GM12874 (cell line): ENCODE measurements at regions not wholly inside any gene's neighbourhood (a gene's known extent, or its start where the extent isn't known, plus 50 kb on each side); places are given as distances from the start of the nearest gene placed in this dataset.

Experiments used
- TF ChIP-seq, protein P1 (sequence below): IDR thresholded peaks from 2 replicates; pipeline ENCODE4 v1.5.1; 2011; ENCODE audit warnings: low read depth, mild to moderate bottlenecking, control low read depth, low read length, moderate library complexity; ENCODE audit not compliant: insufficient read depth

- TF ChIP-seq, protein P1, sequence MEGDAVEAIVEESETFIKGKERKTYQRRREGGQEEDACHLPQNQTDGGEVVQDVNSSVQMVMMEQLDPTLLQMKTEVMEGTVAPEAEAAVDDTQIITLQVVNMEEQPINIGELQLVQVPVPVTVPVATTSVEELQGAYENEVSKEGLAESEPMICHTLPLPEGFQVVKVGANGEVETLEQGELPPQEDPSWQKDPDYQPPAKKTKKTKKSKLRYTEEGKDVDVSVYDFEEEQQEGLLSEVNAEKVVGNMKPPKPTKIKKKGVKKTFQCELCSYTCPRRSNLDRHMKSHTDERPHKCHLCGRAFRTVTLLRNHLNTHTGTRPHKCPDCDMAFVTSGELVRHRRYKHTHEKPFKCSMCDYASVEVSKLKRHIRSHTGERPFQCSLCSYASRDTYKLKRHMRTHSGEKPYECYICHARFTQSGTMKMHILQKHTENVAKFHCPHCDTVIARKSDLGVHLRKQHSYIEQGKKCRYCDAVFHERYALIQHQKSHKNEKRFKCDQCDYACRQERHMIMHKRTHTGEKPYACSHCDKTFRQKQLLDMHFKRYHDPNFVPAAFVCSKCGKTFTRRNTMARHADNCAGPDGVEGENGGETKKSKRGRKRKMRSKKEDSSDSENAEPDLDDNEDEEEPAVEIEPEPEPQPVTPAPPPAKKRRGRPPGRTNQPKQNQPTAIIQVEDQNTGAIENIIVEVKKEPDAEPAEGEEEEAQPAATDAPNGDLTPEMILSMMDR, result no peak
These were observed 287.6 kb upstream of the SOX4 start for GRCh38 chr6:21305893-21306332.

DNA sequence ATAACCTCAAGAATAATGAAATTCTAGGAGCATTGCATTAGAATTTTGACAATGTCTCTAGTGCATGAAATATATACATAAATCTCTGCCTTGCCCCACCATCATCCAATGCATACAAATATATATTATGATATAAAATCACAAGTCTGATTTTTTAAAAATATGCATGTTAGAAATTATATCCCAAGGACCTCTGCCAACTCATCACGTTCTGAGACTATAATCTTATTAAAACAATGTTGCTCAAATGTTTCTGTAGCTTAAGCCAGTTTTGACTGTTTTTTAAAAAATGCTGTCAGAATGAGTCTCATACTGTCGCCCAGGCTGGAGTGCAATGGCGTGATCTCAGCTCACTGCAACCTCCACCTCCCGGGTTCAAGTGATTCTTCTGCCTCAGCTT lies 287.0 kb upstream of the SOX4 start:
- TF ChIP-seq, protein P1, result no peak

GRCh38 chr6:21309807-21310221 lies 283.7 kb upstream of the SOX4 start:
- TF ChIP-seq, protein P1, result no peak

DNA sequence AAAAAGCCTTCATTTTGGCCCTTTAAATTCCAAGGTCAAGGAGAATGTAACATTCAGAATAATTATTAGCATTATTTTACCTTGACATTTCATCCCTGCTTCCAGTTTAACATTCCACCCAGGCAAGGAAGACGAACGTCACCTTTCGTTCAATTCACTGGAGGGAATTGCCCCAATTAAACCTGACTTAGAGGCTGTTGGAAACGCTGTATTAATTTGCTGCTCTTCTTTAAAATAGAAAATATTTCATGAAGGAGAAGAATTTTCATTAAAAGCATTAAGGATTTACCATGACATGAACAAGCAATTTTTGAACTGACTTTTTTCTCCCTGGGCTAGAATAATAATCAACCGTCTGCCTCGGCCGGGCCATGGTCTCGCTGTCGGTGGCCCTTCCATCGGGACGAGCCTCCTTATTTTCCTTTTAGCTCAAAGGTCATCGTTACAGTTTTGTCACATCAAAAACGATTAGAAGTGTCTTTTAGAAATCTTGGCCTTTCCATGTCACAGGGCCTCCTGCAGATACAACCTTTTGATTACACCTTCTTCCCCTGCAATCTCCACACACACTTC lies 282.9 kb upstream of the SOX4 start:
- TF ChIP-seq, protein P1, result no peak

GRCh38 chr6:21312118-21312517 lies 281.4 kb upstream of the SOX4 start:
- TF ChIP-seq, protein P1, result no peak

- TF ChIP-seq, protein P1, result no peak
These were observed 275.9 kb upstream of the SOX4 start for GRCh38 chr6:21317642-21318041.

GRCh38 chr6:21321076-21321475 lies 272.5 kb upstream of the SOX4 start:
- TF ChIP-seq, protein P1, result no peak

DNA sequence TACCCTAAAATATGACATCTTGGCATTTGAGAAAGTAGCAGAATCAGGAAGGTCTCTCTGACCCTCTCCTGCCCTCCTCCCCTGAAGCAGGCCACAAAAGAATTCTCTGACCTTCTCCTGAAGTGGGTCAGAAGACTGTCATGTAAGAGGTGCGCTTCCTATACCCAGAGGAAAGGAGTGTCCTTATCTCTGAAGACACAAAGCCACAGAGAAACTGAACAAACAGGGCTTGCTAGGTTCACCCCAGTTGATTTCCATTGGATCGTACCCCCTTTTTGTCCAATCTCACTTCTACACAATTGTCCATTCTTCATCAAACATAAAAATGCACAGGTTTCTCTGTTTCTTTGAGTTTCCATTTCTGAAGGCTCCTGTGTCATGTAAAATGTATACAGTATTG lies 272.0 kb upstream of the SOX4 start:
- TF ChIP-seq, protein P1, result no peak
